SK-N-SH (cell line): ENCODE measurements at regions not wholly inside any gene's neighbourhood (a gene's known extent, or its start where the extent isn't known, plus 50 kb on each side); places are given as distances from the start of the nearest gene placed in this dataset.

Source experiments
- CTCF ChIA-PET: fragments of 300-600, 350-600 bp; formaldehyde crosslinking; extraction: SDS; loops from one replicate; lab custom pipeline; 2021; lab: Yijun Ruan, JAX
- POLR2A ChIA-PET: fragments of 350-600 bp; sonication (Branson Sonifier 250); formaldehyde crosslinking; extraction: SDS; loops from one replicate; lab custom pipeline; 2020; ENCODE audit warnings: antibody characterized with exemption, inconsistent platforms; lab: Yijun Ruan, JAX
- DNase-seq: peaks from one replicate; pipeline ENCODE4 v3.0.0; 2012
- H2AFZ ChIP-seq: fragments of 200-600 bp; sonication (generic); 2 replicates; pipeline ENCODE4 v1.8.1; 2016; ENCODE audit warnings: antibody characterized with exemption, mild to moderate bottlenecking, low read depth
- H3F3A ChIP-seq: fragments of 200-600 bp; sonication (generic); replicated peaks from 2 replicates; pipeline ENCODE3; 2016; ENCODE audit warnings: antibody characterized with exemption, mild to moderate bottlenecking; ENCODE audit not compliant: insufficient read depth
- H3K27ac ChIP-seq, 2 experiments: fragments of 200-500 bp in 1 of 2; fragments of 200-600 bp in 1 of 2; sonication (Bioruptor generic) in 1 of 2; sonication (generic), shearing (Covaris generic) in 1 of 2; 2 replicates each; pipeline versions ENCODE4 v1.5.1 to v1.6.1; 2014 to 2016; ENCODE audit warnings: low read depth in 2 of 2, inconsistent platforms in 1 of 2, low read length in 1 of 2, mild to moderate bottlenecking in 1 of 2, mixed read lengths in 1 of 2
- H3K27me3 ChIP-seq: fragments of 200-600 bp; sonication (generic), shearing (Covaris generic); 2 replicates; pipeline ENCODE4 v1.6.1; 2016; ENCODE audit warnings: mixed run types; ENCODE audit not compliant: insufficient read depth
- H3K36me3 ChIP-seq, 2 experiments: fragments of 200-500 bp in 1 of 2; fragments of 200-600 bp in 1 of 2; sonication (Bioruptor generic) in 1 of 2; sonication (generic) in 1 of 2; replicated peaks in 1 of 2; 2 replicates each; pipeline versions ENCODE3 to v1.5.1; 2014 to 2016; ENCODE audit warnings: low read length in 1 of 2, mild to moderate bottlenecking in 1 of 2; ENCODE audit not compliant: insufficient read depth in 2 of 2, control insufficient read depth in 1 of 2
- H3K4me1 ChIP-seq, 2 experiments: fragments of 200-500 bp in 1 of 2; fragments of 200-600 bp in 1 of 2; sonication (Bioruptor generic) in 1 of 2; sonication (generic), shearing (Covaris generic) in 1 of 2; 2 replicates each; pipeline versions ENCODE4 v1.5.1 to v1.6.1; 2014 to 2016; ENCODE audit warnings: low read depth in 1 of 2, low read length in 1 of 2, mixed run types in 1 of 2; ENCODE audit not compliant: insufficient read depth in 2 of 2, control insufficient read depth in 1 of 2
- H3K4me2 ChIP-seq: fragments of 200-600 bp; sonication (generic), shearing (Covaris generic); 2 replicates; pipeline ENCODE4 v1.6.1; 2017; ENCODE audit warnings: mixed run types
- H3K4me3 ChIP-seq, 2 experiments: fragments of 200-500 bp in 1 of 2; fragments of 200-600 bp in 1 of 2; sonication (Bioruptor generic) in 1 of 2; sonication (generic), shearing (Covaris generic) in 1 of 2; 2 replicates each; pipeline versions ENCODE4 v1.5.1 to v1.8.1; 2014 to 2016; ENCODE audit warnings: low read depth in 2 of 2, inconsistent platforms in 1 of 2, low read length in 1 of 2, mild to moderate bottlenecking in 1 of 2, mixed read lengths in 1 of 2, moderate library complexity in 1 of 2
- H3K79me2 ChIP-seq: fragments of 200-600 bp; sonication (generic); 2 replicates; pipeline ENCODE4 v1.8.1; 2017; ENCODE audit warnings: mild to moderate bottlenecking; ENCODE audit not compliant: insufficient read depth
- H3K9ac ChIP-seq: fragments of 200-600 bp; sonication (generic); 2 replicates; pipeline ENCODE4 v1.6.1; 2017; ENCODE audit warnings: mixed run types
- H3K9me2 ChIP-seq: fragments of 200-600 bp; sonication (generic); 2 replicates; pipeline ENCODE4 v1.6.1; 2017; ENCODE audit warnings: mixed run types
- H3K9me3 ChIP-seq: fragments of 200-600 bp; sonication (generic); 2 replicates; pipeline ENCODE4 v1.6.1; 2017; ENCODE audit warnings: mixed run types, mild to moderate bottlenecking, moderate library complexity
- H4K20me1 ChIP-seq: fragments of 200-600 bp; sonication (generic); 2 replicates; pipeline ENCODE4 v1.6.1; 2017; ENCODE audit warnings: mild to moderate bottlenecking, mixed run types; ENCODE audit not compliant: insufficient read depth
- CTCF ChIP-seq: fragments of 200-600 bp; sonication (generic); IDR thresholded peaks from 2 replicates; pipeline ENCODE4 v1.6.1; 2017; ENCODE audit warnings: antibody characterized with exemption, mild to moderate bottlenecking, moderate library complexity
- ELF1 ChIP-seq: IDR thresholded peaks from 2 replicates; pipeline ENCODE4 v1.4.0; 2012
- EP300 ChIP-seq, 2 experiments: IDR thresholded peaks; 2 replicates each; pipeline versions ENCODE4 v1.4.0 to v1.6.1; 2012; ENCODE audit warnings: borderline replicate concordance in 1 of 2, low read depth in 1 of 2, low read length in 1 of 2
- FOSL2 ChIP-seq: IDR thresholded peaks from 2 replicates; pipeline ENCODE4 v1.4.0; 2012; ENCODE audit warnings: low read depth, mild to moderate bottlenecking, moderate library complexity, borderline replicate concordance
- GATA2 ChIP-seq: sonication (generic); formaldehyde crosslinking; IDR thresholded peaks from 2 replicates; pipeline ENCODE4 v1.5.0; 2020; ENCODE audit warnings: mild to moderate bottlenecking, missing genetic modification reagents
- JUND ChIP-seq: IDR thresholded peaks from 2 replicates; pipeline ENCODE4 v1.4.0; 2012
- MXI1 ChIP-seq: IDR thresholded peaks from 2 replicates; pipeline ENCODE4 v1.6.1; 2012; ENCODE audit warnings: mild to moderate bottlenecking, low read depth, low read length, improper control_type of control experiment
- NRF1 ChIP-seq: IDR thresholded peaks from 2 replicates; pipeline ENCODE4 v1.6.1; 2012; ENCODE audit warnings: low read depth, mild to moderate bottlenecking, low read length
- PBX3 ChIP-seq: IDR thresholded peaks from 2 replicates; pipeline ENCODE4; 2012
- POLR2AphosphoS5 ChIP-seq: IDR thresholded peaks from 2 replicates; pipeline ENCODE4 v1.6.1; 2012; ENCODE audit warnings: low read depth, low read length
- SIN3A ChIP-seq: IDR thresholded peaks from 2 replicates; pipeline ENCODE4 v1.6.1; 2012; ENCODE audit warnings: low read depth, mild to moderate bottlenecking, low read length, moderate library complexity, borderline replicate concordance
- SMC3 ChIP-seq: IDR thresholded peaks from 2 replicates; pipeline ENCODE4 v1.6.1; 2012; ENCODE audit warnings: low read depth, low read length, improper control_type of control experiment
- USF1 ChIP-seq: IDR thresholded peaks from 2 replicates; pipeline ENCODE4 v1.4.0; 2012; ENCODE audit warnings: low read depth, borderline replicate concordance
- YY1 ChIP-seq: IDR thresholded peaks from 2 replicates; pipeline ENCODE4 v1.4.0; 2012; ENCODE audit warnings: low read depth, mild to moderate bottlenecking
- ZBTB33 ChIP-seq: IDR thresholded peaks from 2 replicates; pipeline ENCODE4 v1.4.0; 2012; ENCODE audit warnings: low read depth, borderline replicate concordance
- WGBS: methylation state at CpG from one replicate; pipeline ENCODE4 v1.1.6; 2017; ENCODE audit warnings: low lambda C conversion rate; 5-methylcytosine and 5-hydroxymethylcytosine counted together

- peaks cover 0 to 13% of the 10 kb centered on the region in 2 experiments; a peak in 1 of 4 replicates for H3K4me1 ChIP-seq
- peaks cover 15% of the 10 kb centered on the region for H3F3A ChIP-seq
- TF ChIP-seq FOSL2 (no peak), ZBTB33 (no peak), SIN3A (no peak), JUND (no peak), MXI1 (no peak)
- ChIA-PET POLR2A (no interaction called here), CTCF (no interaction called here)
- H3K27ac ChIP-seq: peak overlapping the region in 1 of 2 experiments; percentile 90; a peak in 2 of 4 replicates
- H3K4me3 ChIP-seq: peak overlapping the region in 1 of 2 experiments; percentile 3; a peak in 1 of 4 replicates
- no peaks in the 10 kb centered on the region for H3K36me3 ChIP-seq
- H3K9me3 ChIP-seq: no peaks in the 10 kb centered on the region
- H2AFZ ChIP-seq: no peak overlapping the region
- whole genome bisulfite sequencing: 29% methylated on average over 3 of the region's 3 CpGs
- peak overlapping the region; percentile 67 for H3K4me2 ChIP-seq
- no peaks in the 10 kb centered on the region for H3K27me3 ChIP-seq
- DNase-seq: no peak
- no peaks in the 10 kb centered on the region for H3K79me2 ChIP-seq
- no peaks in the 10 kb centered on the region for H3K9me2 ChIP-seq
- no peaks in the 10 kb centered on the region for H4K20me1 ChIP-seq
- H3K9ac ChIP-seq: peak overlapping the region; percentile 51; the same call in 1 of the 2 replicates
These were observed 860.5 kb downstream of the DHX35 start for GRCh38 chr20:39822667-39823066.

GRCh38 chr20:39813190-39813829 lies 851.2 kb downstream of the DHX35 start:
- no peak overlapping the region for H3K4me2 ChIP-seq
- no peaks in the 10 kb centered on the region for H3K27me3 ChIP-seq
- peaks cover 0 to 4% of the 10 kb centered on the region in 2 experiments; a peak in 1 of 4 replicates for H3K4me1 ChIP-seq
- CTCF ChIA-PET: no interaction called here
- DNase-seq: no peak
- no peak overlapping the region for H3K4me3 ChIP-seq
- H3F3A ChIP-seq: no peaks in the 10 kb centered on the region
- no peaks in the 10 kb centered on the region for H3K9me2 ChIP-seq
- TF ChIP-seq EP300 (IDR thresholded peaks at IDR 0.05; ENCODE audit: borderline replicate concordance in 1 of 2, low read depth in 1 of 2, low read length in 1 of 2) (no peak), PBX3 (no peak)
- H3K27ac ChIP-seq: no peak overlapping the region
- POLR2A ChIA-PET: no interaction called here
- 37% methylated on average over 6 of the region's 6 CpGs for WGBS
- H4K20me1 ChIP-seq: no peaks in the 10 kb centered on the region
- no peaks in the 10 kb centered on the region for H3K79me2 ChIP-seq
- H3K36me3 ChIP-seq: no peaks in the 10 kb centered on the region
- H3K9ac ChIP-seq: no peak overlapping the region
- H2AFZ ChIP-seq: no peak overlapping the region
- no peaks in the 10 kb centered on the region for H3K9me3 ChIP-seq

GRCh38 chr20:39812116-39812515 lies 850.0 kb downstream of the DHX35 start:
- ChIA-PET CTCF (no interaction called here), POLR2A (no interaction called here)
- Histone ChIP-seq H3K27ac (no peak overlapping the region), H3F3A (no peaks in the 10 kb centered on the region), H4K20me1 (no peaks in the 10 kb centered on the region), H3K4me1 (peaks cover 0 to 9% of the 10 kb centered on the region in 2 experiments; a peak in 1 of 4 replicates), H3K4me3 (no peak overlapping the region), H3K79me2 (no peaks in the 10 kb centered on the region), H3K9me3 (no peaks in the 10 kb centered on the region), H3K4me2 (no peak overlapping the region), H3K36me3 (no peaks in the 10 kb centered on the region), H3K9me2 (no peaks in the 10 kb centered on the region), H2AFZ (no peak overlapping the region), H3K9ac (no peak overlapping the region), H3K27me3 (no peaks in the 10 kb centered on the region)
- 22% methylated on average over 2 of the region's 2 CpGs for WGBS
- DNase-seq: no peak
- TF ChIP-seq NRF1 (no peak), CTCF (no peak), YY1 (no peak), ELF1 (no peak), POLR2AphosphoS5 (no peak), SMC3 (no peak), USF1 (no peak), GATA2 (CRISPR knock-in tag) (no peak)
